ENCODE measurements at regions not wholly inside any gene's neighbourhood (a gene's known extent, or its start where the extent isn't known, plus 50 kb on each side); places are given as distances from the start of the nearest gene placed in this dataset.

DNA sequence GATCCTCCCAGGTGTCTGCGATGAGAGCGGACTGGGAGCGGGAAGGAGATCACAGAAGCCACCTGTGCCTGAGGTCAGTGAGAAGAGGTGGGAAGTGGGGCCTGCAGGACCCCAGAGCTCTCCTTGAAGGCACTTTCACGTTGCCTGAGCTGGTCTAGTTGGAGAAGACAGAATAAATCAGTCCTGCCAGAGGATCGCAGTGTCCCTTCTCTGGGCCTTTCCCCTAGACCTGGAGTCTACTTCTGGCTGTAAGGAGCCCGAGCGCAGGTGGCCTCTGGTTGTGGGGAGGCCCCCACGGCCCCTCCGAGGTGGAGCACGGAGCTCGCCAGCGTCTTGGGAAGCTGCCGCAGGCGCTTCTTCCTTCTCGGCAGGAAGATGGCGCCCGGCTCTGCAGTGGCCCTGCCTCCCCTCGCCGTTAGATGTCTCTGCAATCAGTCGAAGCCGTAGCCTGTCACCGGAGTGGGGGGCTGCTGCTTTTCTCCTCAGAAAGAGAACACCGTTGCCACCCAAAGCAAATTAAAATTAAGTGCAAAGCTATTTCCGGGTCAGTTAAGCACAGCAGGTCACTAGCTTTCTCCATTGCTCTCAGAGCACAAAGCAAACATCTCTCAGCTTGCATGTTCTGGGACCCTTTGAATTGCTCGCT lies 212.0 kb upstream of the MYT1L start:
- TF ChIP-seq, protein P1, sequence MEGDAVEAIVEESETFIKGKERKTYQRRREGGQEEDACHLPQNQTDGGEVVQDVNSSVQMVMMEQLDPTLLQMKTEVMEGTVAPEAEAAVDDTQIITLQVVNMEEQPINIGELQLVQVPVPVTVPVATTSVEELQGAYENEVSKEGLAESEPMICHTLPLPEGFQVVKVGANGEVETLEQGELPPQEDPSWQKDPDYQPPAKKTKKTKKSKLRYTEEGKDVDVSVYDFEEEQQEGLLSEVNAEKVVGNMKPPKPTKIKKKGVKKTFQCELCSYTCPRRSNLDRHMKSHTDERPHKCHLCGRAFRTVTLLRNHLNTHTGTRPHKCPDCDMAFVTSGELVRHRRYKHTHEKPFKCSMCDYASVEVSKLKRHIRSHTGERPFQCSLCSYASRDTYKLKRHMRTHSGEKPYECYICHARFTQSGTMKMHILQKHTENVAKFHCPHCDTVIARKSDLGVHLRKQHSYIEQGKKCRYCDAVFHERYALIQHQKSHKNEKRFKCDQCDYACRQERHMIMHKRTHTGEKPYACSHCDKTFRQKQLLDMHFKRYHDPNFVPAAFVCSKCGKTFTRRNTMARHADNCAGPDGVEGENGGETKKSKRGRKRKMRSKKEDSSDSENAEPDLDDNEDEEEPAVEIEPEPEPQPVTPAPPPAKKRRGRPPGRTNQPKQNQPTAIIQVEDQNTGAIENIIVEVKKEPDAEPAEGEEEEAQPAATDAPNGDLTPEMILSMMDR (IDR thresholded peaks at IDR 0.05): no peak
- TF ChIP-seq EP300 (IDR thresholded peaks at IDR 0.05): no peak
- TF ChIP-seq POLR2AphosphoS5 (IDR thresholded peaks at IDR 0.05): no peak
- TF ChIP-seq POLR2A (IDR thresholded peaks at IDR 0.05): no peak

All from suprapubic skin (tissue), 4 donors.